HepG2 (cell line): ENCODE measurements at regions not wholly inside any gene's neighbourhood (a gene's known extent, or its start where the extent isn't known, plus 50 kb on each side); places are given as distances from the start of the nearest gene placed in this dataset.

Source experiments
- ATAC-seq: fragments of 200-7000 bp; cut with Tn5 transposase; 3 replicates; pipeline ENCODE4 v1.9.1; 2020; ENCODE audit warnings: mild to moderate bottlenecking, moderate library complexity
- BruUV-seq: library from RNA; stranded (reverse); fragments of 400-500 nt; replicated peaks from 2 replicates; lab custom pipeline; 2021; lab: Mats Ljungman, UMichigan
- CTCF ChIA-PET: fragments of 300-600 bp; formaldehyde crosslinking; extraction: SDS; loops from one replicate; lab custom pipeline; 2021; ENCODE audit warnings: low total read pairs, inconsistent platforms, low intra/inter-chr PET ratio; lab: Yijun Ruan, JAX
- POLR2A ChIA-PET: fragments of 350-600 bp; sonication (Branson Sonifier 250); formaldehyde crosslinking; loops from one replicate; lab custom pipeline; 2020; ENCODE audit warnings: antibody characterized with exemption, inconsistent platforms; lab: Yijun Ruan, JAX
- DNase-seq: peaks from one replicate; pipeline ENCODE4 v3.0.0-alpha.2; 2015; ENCODE audit warnings: low spot score
- FAIRE-seq: peaks from 3 replicates; lab custom pipeline; 2011; peaks lifted over from hg19 to GRCh38; lab: Jason Lieb, UNC
- H2AFZ ChIP-seq: one replicate; pipeline ENCODE4 v1.6.1; 2011; ENCODE audit warnings: low read length, inconsistent platforms
- H3K27ac ChIP-seq: fragments of 300-600 bp; 3 replicates; pipeline ENCODE4 v1.8.0; 2011; ENCODE audit warnings: mixed run types, mild to moderate bottlenecking, mixed read lengths, low read length, inconsistent platforms; ENCODE audit not compliant: insufficient read depth; ENCODE audit errors: extremely low read length
- H3K27me3 ChIP-seq, 2 experiments: fragments of 200-600 bp in 1 of 2; 2 replicates in 1 of 2; 3 replicates in 1 of 2; pipeline versions ENCODE4 v1.6.0 to v1.8.0; 2011; ENCODE audit warnings: low read length in 2 of 2, mild to moderate bottlenecking in 2 of 2, moderate library complexity in 2 of 2, inconsistent platforms in 1 of 2; ENCODE audit not compliant: insufficient read depth in 2 of 2, control insufficient read depth in 1 of 2
- H3K36me3 ChIP-seq, 2 experiments: fragments of 200-600 bp in 1 of 2; replicated peaks in 1 of 2; 2 replicates in 1 of 2; 3 replicates in 1 of 2; pipeline versions ENCODE4 v1.5.1 to v1.8.0; 2011; ENCODE audit warnings: low read length in 2 of 2, inconsistent platforms in 1 of 2; ENCODE audit not compliant: insufficient read depth in 2 of 2, control insufficient read depth in 1 of 2
- H3K4me1 ChIP-seq: 2 replicates; pipeline ENCODE4 v1.5.1; 2012; ENCODE audit warnings: low read length, inconsistent platforms; ENCODE audit not compliant: insufficient read depth
- H3K4me2 ChIP-seq: 2 replicates; pipeline ENCODE4 v1.6.0; 2011; ENCODE audit warnings: low read depth, low read length, inconsistent platforms
- H3K4me3 ChIP-seq, 3 experiments: fragments of 200-600 bp in 1 of 3; sonication (generic), shearing (Covaris generic) in 1 of 3; replicated peaks in 1 of 3; 2 replicates each; pipeline ENCODE4 v1.5.1; 2011 to 2016; ENCODE audit warnings: low read length in 3 of 3, inconsistent platforms in 2 of 3, low read depth in 2 of 3, mild to moderate bottlenecking in 2 of 3, control low read depth in 1 of 3, mixed read lengths in 1 of 3; ENCODE audit not compliant: insufficient read depth in 1 of 3
- H3K79me2 ChIP-seq: one replicate; pipeline ENCODE4 v1.6.1; 2011; ENCODE audit warnings: low read length, inconsistent platforms; ENCODE audit not compliant: insufficient read depth
- H3K9ac ChIP-seq: 2 replicates; pipeline ENCODE4 v1.6.0; 2011; ENCODE audit warnings: mild to moderate bottlenecking, low read depth, low read length, inconsistent platforms; ENCODE audit not compliant: insufficient read depth
- H3K9me3 ChIP-seq: 2 replicates; pipeline ENCODE4 v1.5.1; 2012; ENCODE audit warnings: mild to moderate bottlenecking, low read length
- H4K20me1 ChIP-seq: 2 replicates; pipeline ENCODE4 v1.6.0; 2011; ENCODE audit warnings: inconsistent platforms, mild to moderate bottlenecking, low read length, moderate library complexity; ENCODE audit not compliant: insufficient read depth
- CTCF ChIP-seq: sonication (generic); formaldehyde crosslinking; IDR thresholded peaks from 2 replicates; pipeline ENCODE4 v1.5.0; 2020; ENCODE audit warnings: mild to moderate bottlenecking, missing genetic modification reagents, moderate library complexity
- POLR2AphosphoS5 ChIP-seq: IDR thresholded peaks from 2 replicates; pipeline ENCODE4 v1.6.1; 2012; ENCODE audit warnings: low read depth, low read length
- SRSF9 ChIP-seq: fragments of 200-400 bp; formaldehyde crosslinking; IDR thresholded peaks from 2 replicates; pipeline ENCODE4 v1.6.1; 2018; ENCODE audit warnings: borderline replicate concordance, mild to moderate bottlenecking, low read depth, low read length; ENCODE audit not compliant: insufficient read depth, poor library complexity, severe bottlenecking
- STAG1 ChIP-seq: sonication (generic); formaldehyde crosslinking; IDR thresholded peaks from 2 replicates; pipeline ENCODE4 v1.4.0; 2020; ENCODE audit warnings: missing genetic modification reagents
- ZBTB26 ChIP-seq: IDR thresholded peaks from 2 replicates; pipeline ENCODE4 v1.6.1; 2016; ENCODE audit warnings: missing compliant biosample characterization, missing genetic modification reagents, borderline replicate concordance
- ZBTB7B ChIP-seq: sonication (generic); formaldehyde crosslinking; IDR thresholded peaks from 2 replicates; pipeline ENCODE4 v1.4.0; 2020; ENCODE audit warnings: missing genetic modification reagents
- ZNF256 ChIP-seq: sonication (generic); formaldehyde crosslinking; conservative IDR thresholded peaks from 2 replicates; pipeline ENCODE4 v1.4.0; 2020; ENCODE audit warnings: missing genetic modification reagents
- ZNF512B ChIP-seq: sonication (generic); formaldehyde crosslinking; IDR thresholded peaks from 2 replicates; pipeline ENCODE4 v1.5.1; 2020; ENCODE audit warnings: missing genetic modification reagents, mild to moderate bottlenecking, borderline replicate concordance
- ZNF564 ChIP-seq: sonication (generic); formaldehyde crosslinking; IDR thresholded peaks from 2 replicates; pipeline ENCODE4 v1.8.1; 2023; ENCODE audit warnings: mild to moderate bottlenecking, missing genetic modification reagents
- ZNF879 ChIP-seq: sonication (generic); formaldehyde crosslinking; IDR thresholded peaks from 2 replicates; pipeline ENCODE4 v1.8.1; 2023; ENCODE audit warnings: missing genetic modification reagents
- WGBS: methylation state at CpG from one replicate; pipeline ENCODE4 v1.1.6; 2017; ENCODE audit warnings: low lambda C conversion rate; 5-methylcytosine and 5-hydroxymethylcytosine counted together
- in situ Hi-C: cut with HindIII; loops from 2 replicates; pipeline ENCODE4 v1.10.0; 2017; ENCODE audit warnings: low pct_unique_long_range_greater_than_20kb; ENCODE audit not compliant: extremely low pct_ligation_motif_present
- intact Hi-C: fragments of 100-400 bp; cut with micrococcal nuclease; formaldehyde crosslinking; loops from one replicate; pipeline ENCODE4 v1.10.0; 2022; ENCODE audit not compliant: unreplicated experiment

- no peak for TF ChIP-seq ZNF512B (CRISPR knock-in tag)
- no peak for TF ChIP-seq ZBTB7B (CRISPR knock-in tag)
- no peak for TF ChIP-seq ZBTB26 (CRISPR knock-in tag)
- no peak for TF ChIP-seq SRSF9
- no peak for TF ChIP-seq ZNF564 (CRISPR knock-in tag)
- TF ChIP-seq ZNF256 (CRISPR knock-in tag) = no peak
Observed at GRCh38 chr3:8094415-8094814, 407.2 kb upstream of the LMCD1 start (continued).

GRCh38 chr3:8095724-8096123, 405.9 kb upstream of the LMCD1 start:
- ChIA-PET POLR2A (no interaction called here), CTCF (no interaction called here)
- Histone ChIP-seq H3K36me3 (no peaks in the 10 kb centered on the region), H3K27me3 (no peaks in the 10 kb centered on the region; a peak in 1 of 5 replicates), H4K20me1 (no peaks in the 10 kb centered on the region), H2AFZ (no peak overlapping the region), H3K79me2 (no peaks in the 10 kb centered on the region), H3K4me2 (no peak overlapping the region), H3K4me3 (no peak overlapping the region), H3K27ac (no peak overlapping the region), H3K4me1 (no peaks in the 10 kb centered on the region), H3K9ac (no peak overlapping the region), H3K9me3 (no peaks in the 10 kb centered on the region)
- in situ Hi-C loops (no loop called here), intact Hi-C loops (no loop called here)
- DNase-seq = peak; percentile 21
- peak; percentile 95 for ATAC-seq
- FAIRE-seq = no peak
- no TSS peak for BruUV-seq
- no peak for TF ChIP-seq ZNF879 (CRISPR knock-in tag)
- no peak for TF ChIP-seq POLR2AphosphoS5
- peak; percentile 4; the same call in 1 of the 2 replicates for TF ChIP-seq STAG1 (CRISPR knock-in tag)
- TF ChIP-seq CTCF (CRISPR knock-in tag) = peak; percentile 56
- WGBS = 4% methylated on average over 5 of the region's 5 CpGs
